ENCODE measurements at regions not wholly inside any gene's neighbourhood (a gene's known extent, or its start where the extent isn't known, plus 50 kb on each side); places are given as distances from the start of the nearest gene placed in this dataset.

DNA sequence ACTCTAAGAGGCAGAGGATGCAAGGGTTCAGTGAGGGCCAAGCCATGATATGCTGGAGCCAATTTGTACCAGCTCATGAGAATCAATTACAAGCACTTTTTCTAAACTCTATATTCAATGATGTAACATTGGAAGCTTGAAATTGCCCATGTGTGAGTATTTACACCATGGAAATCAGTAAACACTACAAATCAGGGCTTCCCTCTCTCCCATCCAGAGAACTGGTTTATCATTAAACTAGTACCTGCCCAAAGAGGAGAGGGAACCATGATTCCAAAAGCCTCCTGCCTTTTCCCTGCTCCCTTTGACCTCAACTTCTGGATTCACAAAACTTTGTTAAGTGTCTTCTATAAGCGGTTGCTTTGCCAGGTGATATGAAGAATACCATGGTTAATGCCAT, 52.5 kb upstream of the BICC1 start:
- DNase-seq (ENCODE audit: low read depth): no peak
- CTCF ChIA-PET: interaction anchor here (1.0 kb wide), 1 partner anchor 9 kb away, joined by 3 read pairs; no protein-coding TSS in a partner anchor
- POLR2A ChIA-PET: no interaction called here
- no peaks in the 10 kb centered on the region for H3K36me3 ChIP-seq (ENCODE audit: control insufficient read depth, insufficient read depth, low read length)
- no peaks in the 10 kb centered on the region for H3K27me3 ChIP-seq (ENCODE audit: control insufficient read depth, insufficient read depth, low read length)
- H3K4me3 ChIP-seq (ENCODE audit: low read depth, low read length): no peak overlapping the region
- TF ChIP-seq, protein P1, sequence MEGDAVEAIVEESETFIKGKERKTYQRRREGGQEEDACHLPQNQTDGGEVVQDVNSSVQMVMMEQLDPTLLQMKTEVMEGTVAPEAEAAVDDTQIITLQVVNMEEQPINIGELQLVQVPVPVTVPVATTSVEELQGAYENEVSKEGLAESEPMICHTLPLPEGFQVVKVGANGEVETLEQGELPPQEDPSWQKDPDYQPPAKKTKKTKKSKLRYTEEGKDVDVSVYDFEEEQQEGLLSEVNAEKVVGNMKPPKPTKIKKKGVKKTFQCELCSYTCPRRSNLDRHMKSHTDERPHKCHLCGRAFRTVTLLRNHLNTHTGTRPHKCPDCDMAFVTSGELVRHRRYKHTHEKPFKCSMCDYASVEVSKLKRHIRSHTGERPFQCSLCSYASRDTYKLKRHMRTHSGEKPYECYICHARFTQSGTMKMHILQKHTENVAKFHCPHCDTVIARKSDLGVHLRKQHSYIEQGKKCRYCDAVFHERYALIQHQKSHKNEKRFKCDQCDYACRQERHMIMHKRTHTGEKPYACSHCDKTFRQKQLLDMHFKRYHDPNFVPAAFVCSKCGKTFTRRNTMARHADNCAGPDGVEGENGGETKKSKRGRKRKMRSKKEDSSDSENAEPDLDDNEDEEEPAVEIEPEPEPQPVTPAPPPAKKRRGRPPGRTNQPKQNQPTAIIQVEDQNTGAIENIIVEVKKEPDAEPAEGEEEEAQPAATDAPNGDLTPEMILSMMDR (IDR thresholded peaks at IDR 0.05; ENCODE audit: insufficient read depth, low read depth, low read length): no peak

DNA sequence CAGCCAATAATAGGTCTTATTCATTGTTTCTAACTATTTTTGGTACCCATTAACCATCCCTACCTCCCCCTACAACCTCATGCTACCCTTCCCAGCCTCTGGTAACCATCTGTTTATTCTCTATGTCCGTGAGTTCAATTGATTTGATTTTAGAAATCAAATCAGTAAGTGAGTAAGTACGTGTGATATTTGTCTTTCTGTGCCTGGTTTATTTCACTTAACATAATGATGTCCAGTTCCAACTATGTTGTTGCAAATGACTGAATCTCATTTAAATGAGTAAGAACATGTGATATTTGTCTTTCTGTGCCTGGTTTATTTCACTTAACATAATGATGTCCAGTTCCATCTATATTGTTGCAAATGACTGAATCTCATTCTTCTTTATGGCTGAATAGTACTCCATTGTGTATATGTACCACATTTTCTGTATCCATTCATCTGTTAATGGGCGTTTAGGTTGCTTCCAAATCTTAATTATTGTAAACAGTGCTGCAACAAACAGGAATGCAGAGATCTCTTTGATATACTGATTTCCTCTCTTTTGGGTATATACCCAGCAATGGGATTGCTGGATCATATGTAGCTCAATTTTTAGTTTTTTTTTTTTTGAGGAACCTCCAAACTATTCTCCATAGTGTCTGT, 49.7 kb upstream of the BICC1 start:
- no peak for DNase-seq (ENCODE audit: low read depth)
- no peaks in the 10 kb centered on the region for H3K27me3 ChIP-seq (ENCODE audit: control insufficient read depth, insufficient read depth, low read length)
- H3K36me3 ChIP-seq (ENCODE audit: control insufficient read depth, insufficient read depth, low read length): no peaks in the 10 kb centered on the region
- TF ChIP-seq, protein P1 (IDR thresholded peaks at IDR 0.05; ENCODE audit: insufficient read depth, low read depth, low read length): no peak
- POLR2A ChIA-PET: no interaction called here
- no peak overlapping the region for H3K4me3 ChIP-seq (ENCODE audit: low read depth, low read length)
- CTCF ChIA-PET: interaction anchor here (1.0 kb wide), 1 partner anchor 14 kb away, joined by 4 read pairs; no protein-coding TSS in a partner anchor
